ENCODE measurements at regions not wholly inside any gene's neighbourhood (a gene's known extent, or its start where the extent isn't known, plus 50 kb on each side); places are given as distances from the start of the nearest gene placed in this dataset.

DNA sequence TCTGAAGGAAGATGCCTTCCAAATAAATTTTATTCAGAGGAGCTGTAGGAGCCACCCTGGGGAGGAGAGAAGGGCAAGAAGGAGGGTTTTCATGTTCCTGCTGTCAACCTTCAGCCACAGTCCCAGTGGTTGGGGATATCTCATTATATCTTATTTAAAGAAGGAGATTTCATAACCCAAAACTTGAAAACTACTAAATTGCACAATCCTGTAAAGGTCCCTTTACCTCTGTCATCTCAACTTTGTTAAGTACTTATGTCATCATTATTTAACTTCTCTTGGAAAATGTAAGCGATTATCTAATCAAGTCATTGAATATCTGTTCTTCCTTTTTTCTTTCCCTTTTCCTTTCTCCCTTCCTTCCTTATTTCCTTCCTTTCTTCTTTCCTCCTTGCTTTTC, 794.5 kb upstream of the IGFBP3 start:
- TF ChIP-seq CTCF (conservative IDR thresholded peaks at IDR 0.05; ENCODE audit: low read length) (no peak), EZH2phosphoT487 (IDR thresholded peaks at IDR 0.05; ENCODE audit: borderline replicate concordance) (no peak)
